ENCODE measurements at regions not wholly inside any gene's neighbourhood (a gene's known extent, or its start where the extent isn't known, plus 50 kb on each side); places are given as distances from the start of the nearest gene placed in this dataset.
"Not testable (repeated sequence)": the region's sequence is repeated elsewhere in the genome, so short reads cannot be mapped to it uniquely, and the experiment has no call there.

- no peak for DNase-seq
These were observed 65.8 kb downstream of the MTX3 start for GRCh38 chr5:79924936-79925893.

GRCh38 chr5:79923431-79923830 lies 67.6 kb downstream of the MTX3 start:
- DNase-seq = no peak

GRCh38 chr5:79922626-79923025 lies 68.4 kb downstream of the MTX3 start:
- no peak for DNase-seq

GRCh38 chr5:79907452-79907851 lies 83.6 kb downstream of the MTX3 start:
- DNase-seq = not testable (repeated sequence)

GRCh38 chr5:79902571-79902970 lies 88.5 kb downstream of the MTX3 start:
- not testable (repeated sequence) for DNase-seq

- no peak for DNase-seq
These were observed 89.4 kb downstream of the MTX3 start for GRCh38 chr5:79901631-79902030.

- no peak for DNase-seq
These were observed 92.5 kb downstream of the MTX3 start for GRCh38 chr5:79898611-79899010.

GRCh38 chr5:79893976-79894375 lies 97.1 kb downstream of the MTX3 start:
- no peak for DNase-seq

GRCh38 chr5:79893485-79893884 lies 97.6 kb downstream of the MTX3 start:
- no peak for DNase-seq

GRCh38 chr5:79890930-79891249 lies 100.2 kb downstream of the MTX3 start:
- DNase-seq = no peak

GRCh38 chr5:79890119-79890929 lies 100.7 kb downstream of the MTX3 start:
- DNase-seq = no peak

- DNase-seq = no peak
These were observed 102.4 kb downstream of the MTX3 start for GRCh38 chr5:79888643-79889042.

- no peak for DNase-seq
These were observed 104.0 kb downstream of the MTX3 start for GRCh38 chr5:79886925-79887655.

- DNase-seq = no peak
These were observed 104.6 kb downstream of the MTX3 start for GRCh38 chr5:79886456-79886855.

GRCh38 chr5:79879880-79880279 lies 111.2 kb downstream of the MTX3 start:
- DNase-seq = not testable (repeated sequence)

- peak; percentile 75 for DNase-seq
These were observed 112.2 kb downstream of the MTX3 start for GRCh38 chr5:79878721-79879336.

- DNase-seq = no peak
These were observed 112.9 kb downstream of the MTX3 start for GRCh38 chr5:79878136-79878679.

GRCh38 chr5:79876456-79876855 lies 114.6 kb downstream of the MTX3 start:
- DNase-seq = no peak

GRCh38 chr5:79875230-79875629 lies 115.8 kb downstream of the MTX3 start:
- no peak for DNase-seq

GRCh38 chr5:79873187-79873586 lies 117.9 kb downstream of the MTX3 start:
- no peak for DNase-seq

- DNase-seq = no peak
These were observed 118.8 kb downstream of the MTX3 start for GRCh38 chr5:79872291-79872690.

GRCh38 chr5:79871364-79872120 lies 119.5 kb downstream of the MTX3 start:
- DNase-seq = no peak

All from stimulated activated CD8-positive, alpha-beta memory T cell treated with anti-CD3 and anti-CD28 coated beads, Interleukin-4, amount 100 ng/mL, for 48 hours (primary cell).